Jurkat, Clone E6-1 (cell line): ENCODE measurements at regions not wholly inside any gene's neighbourhood (a gene's known extent, or its start where the extent isn't known, plus 50 kb on each side); places are given as distances from the start of the nearest gene placed in this dataset.
"Not testable (repeated sequence)": the region's sequence is repeated elsewhere in the genome, so short reads cannot be mapped to it uniquely, and the experiment has no call there.

Experiments
- DNase-seq: peaks from one replicate; pipeline ENCODE4 v3.0.0-alpha.2; 2011; ENCODE audit warnings: low read depth, low spot score
- H3K4me3 ChIP-seq: 2 replicates; pipeline ENCODE4 v1.5.1; 2011; ENCODE audit warnings: mild to moderate bottlenecking, low read length, control low read depth, moderate library complexity

DNA sequence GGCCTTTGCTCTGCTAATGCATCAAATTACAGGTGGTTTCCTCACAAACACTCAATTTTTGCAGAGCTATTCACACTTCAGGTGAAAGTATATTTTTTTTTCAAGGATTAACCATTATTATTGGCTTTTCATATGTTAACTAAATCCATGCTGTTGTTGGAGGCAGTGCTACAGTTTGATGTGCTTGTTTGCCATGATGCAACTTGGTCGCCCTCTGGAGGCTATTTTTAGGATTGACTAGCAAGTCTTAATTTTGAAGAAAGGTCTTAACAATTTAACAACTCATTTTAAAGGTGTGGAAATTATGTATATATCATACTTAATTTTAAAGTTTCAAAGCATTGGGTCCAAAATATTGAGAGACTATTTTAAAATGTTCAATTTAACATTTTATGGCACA, 168.8 kb upstream of the FAM47A start:
- H3K4me3 ChIP-seq: no peak overlapping the region
- DNase-seq: peak; percentile 51

- DNase-seq: no peak
- no peak overlapping the region for H3K4me3 ChIP-seq
Measured at GRCh38 chrX:34299451-34299967, 167.4 kb upstream of the FAM47A start.

DNA sequence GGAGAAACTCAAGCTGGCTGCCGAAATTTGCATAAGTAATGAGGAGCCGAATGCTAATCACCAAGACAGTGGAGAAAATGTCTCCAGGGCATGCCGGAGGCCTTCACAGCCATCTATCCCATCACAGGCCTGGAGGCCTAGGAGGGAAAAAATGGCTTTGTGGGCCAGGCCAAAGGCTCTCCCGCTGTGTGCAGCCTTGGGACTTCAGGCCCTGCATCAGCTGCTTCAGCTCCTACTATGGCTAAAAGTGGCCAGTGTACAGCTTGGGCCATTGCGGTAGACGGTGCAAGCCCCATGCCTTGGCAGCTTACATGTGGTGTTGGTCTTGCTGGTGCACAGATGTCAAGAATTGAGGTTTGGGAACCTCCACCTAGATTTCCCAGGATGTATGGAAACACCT, 162.6 kb upstream of the FAM47A start:
- no peak overlapping the region for H3K4me3 ChIP-seq
- no peak for DNase-seq

GRCh38 chrX:34288782-34289181, 156.7 kb upstream of the FAM47A start:
- H3K4me3 ChIP-seq: no peak overlapping the region
- DNase-seq: no peak

GRCh38 chrX:34279866-34280560, 147.9 kb upstream of the FAM47A start:
- H3K4me3 ChIP-seq: no peak overlapping the region
- DNase-seq: no peak

DNA sequence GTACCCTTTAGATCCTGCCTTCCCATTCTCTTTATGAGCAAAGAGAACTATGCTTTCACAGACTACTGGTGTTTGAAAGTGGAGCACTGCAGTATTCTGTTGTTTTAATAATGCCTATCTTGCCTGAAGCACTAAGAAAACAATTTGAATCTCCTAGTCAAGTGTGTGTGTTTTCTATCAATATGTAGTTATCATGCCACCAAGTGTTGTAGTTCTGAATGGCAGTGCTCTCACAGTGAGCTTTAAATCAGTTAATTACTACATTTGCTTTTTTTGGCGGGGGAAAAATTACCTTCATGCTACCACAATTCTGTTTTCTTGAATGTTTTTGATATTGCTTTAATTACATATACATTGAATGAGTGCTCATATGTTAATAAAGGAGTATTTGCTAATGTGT, 143.6 kb upstream of the FAM47A start:
- DNase-seq: no peak
- no peak overlapping the region for H3K4me3 ChIP-seq

GRCh38 chrX:34270434-34270833, 138.3 kb upstream of the FAM47A start:
- H3K4me3 ChIP-seq: no peak overlapping the region
- DNase-seq: no peak

GRCh38 chrX:34238896-34239295, 106.8 kb upstream of the FAM47A start:
- DNase-seq: no peak
- H3K4me3 ChIP-seq: no peak overlapping the region

- DNase-seq, H3K4me3 ChIP-seq: not testable (repeated sequence)
Measured at GRCh38 chrX:34230156-34230555, 98.0 kb upstream of the FAM47A start.

DNA sequence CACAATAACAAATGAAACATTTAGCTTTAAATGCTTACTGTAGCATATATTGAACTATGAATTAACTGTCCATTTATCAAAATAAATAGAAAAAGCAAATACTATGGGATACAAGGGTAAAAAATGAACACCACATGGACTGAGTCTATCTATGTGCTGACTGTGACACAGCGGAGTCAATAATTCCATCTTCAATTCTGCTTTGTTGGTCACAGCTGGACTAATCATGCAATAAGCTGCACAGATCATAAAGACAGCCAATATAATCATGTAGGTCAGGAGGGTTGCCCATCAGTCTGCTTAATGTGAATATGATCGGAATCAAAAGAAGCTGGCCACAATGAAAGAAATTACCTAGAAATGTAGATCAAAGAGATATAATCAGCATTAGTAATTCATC, 95.7 kb upstream of the FAM47A start:
- DNase-seq: no peak
- no peak overlapping the region for H3K4me3 ChIP-seq

DNA sequence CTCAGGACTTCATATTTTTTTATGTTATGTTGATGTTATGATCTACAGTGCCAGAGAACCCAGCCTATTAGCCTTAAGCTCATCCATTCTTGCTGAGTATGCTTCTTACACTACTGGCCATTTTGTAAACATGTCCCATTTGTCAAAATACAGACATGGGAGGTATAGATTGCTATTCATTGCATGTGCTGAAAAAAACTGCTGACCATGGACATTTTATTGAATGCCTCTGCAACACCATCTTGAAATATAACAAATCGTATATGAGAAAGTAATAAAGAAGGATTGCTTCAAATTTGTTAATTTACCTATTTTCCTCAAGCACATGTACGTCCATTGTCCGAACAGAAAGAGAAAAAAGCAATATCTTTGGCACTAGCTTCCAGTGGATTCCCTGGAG, 91.5 kb upstream of the FAM47A start:
- no peak overlapping the region for H3K4me3 ChIP-seq
- no peak for DNase-seq

DNA sequence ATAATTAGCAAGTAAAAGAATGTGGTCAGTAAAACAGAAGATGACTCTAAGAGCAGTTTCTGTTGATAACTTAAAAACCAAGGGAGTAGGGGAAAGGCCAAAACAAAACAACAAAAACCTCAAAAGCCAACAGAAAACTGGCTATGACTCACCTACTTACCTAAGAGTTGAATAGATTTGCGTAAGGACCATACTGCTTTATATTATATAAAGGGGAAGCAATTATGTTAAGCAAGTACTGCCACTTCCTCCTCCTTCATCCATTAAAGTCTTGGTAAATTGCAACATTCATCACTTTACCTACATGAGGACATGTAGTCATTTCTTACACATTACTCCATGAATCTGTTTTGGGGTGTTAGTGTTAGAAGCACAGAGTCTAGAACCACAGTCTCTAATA, 85.9 kb upstream of the FAM47A start:
- no peak for DNase-seq
- H3K4me3 ChIP-seq: no peak overlapping the region

DNA sequence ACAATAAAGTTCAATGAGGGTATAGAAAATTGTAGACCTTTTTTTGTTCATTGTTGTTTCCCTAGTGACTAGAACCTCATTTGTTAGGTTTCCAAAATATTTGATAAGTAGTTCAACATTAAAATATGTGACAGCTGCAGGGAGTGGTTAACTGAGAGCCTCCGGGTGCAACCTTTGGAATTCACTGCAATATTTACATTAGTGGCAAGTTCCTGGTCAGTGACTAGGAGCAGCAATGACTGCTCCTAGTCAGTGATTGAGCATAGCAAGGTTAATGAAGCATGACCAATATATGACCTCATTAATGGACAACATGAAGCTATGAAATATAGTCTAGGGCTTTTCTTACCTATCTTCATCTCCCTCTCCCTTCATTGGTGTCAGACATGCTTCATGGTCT, 65.8 kb upstream of the FAM47A start:
- H3K4me3 ChIP-seq: no peak overlapping the region
- DNase-seq: no peak
